ENCODE measurements at regions not wholly inside any gene's neighbourhood (a gene's known extent, or its start where the extent isn't known, plus 50 kb on each side); places are given as distances from the start of the nearest gene placed in this dataset.

DNA sequence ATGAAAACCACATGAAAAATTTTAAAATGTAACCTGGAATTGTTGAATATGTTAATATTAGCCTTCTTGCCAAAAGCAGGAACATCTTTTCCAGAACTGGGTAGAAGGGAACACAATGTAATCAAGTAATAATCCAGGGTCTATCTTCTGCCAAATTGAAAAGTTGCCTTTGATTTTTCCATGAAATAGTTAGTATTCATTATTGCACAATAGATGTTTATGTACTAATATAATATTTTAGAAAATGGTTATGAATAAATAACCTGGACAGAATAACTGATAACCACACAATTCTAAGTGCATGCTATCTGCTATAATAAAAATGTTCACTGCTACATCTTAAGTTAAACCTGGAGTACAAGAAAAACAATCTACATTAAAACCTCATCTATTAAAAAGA lies 802.3 kb downstream of the LIG4 start:
- DNase-seq (ENCODE audit: low read depth) = no peak
- TF ChIP-seq, protein P1, sequence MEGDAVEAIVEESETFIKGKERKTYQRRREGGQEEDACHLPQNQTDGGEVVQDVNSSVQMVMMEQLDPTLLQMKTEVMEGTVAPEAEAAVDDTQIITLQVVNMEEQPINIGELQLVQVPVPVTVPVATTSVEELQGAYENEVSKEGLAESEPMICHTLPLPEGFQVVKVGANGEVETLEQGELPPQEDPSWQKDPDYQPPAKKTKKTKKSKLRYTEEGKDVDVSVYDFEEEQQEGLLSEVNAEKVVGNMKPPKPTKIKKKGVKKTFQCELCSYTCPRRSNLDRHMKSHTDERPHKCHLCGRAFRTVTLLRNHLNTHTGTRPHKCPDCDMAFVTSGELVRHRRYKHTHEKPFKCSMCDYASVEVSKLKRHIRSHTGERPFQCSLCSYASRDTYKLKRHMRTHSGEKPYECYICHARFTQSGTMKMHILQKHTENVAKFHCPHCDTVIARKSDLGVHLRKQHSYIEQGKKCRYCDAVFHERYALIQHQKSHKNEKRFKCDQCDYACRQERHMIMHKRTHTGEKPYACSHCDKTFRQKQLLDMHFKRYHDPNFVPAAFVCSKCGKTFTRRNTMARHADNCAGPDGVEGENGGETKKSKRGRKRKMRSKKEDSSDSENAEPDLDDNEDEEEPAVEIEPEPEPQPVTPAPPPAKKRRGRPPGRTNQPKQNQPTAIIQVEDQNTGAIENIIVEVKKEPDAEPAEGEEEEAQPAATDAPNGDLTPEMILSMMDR (IDR thresholded peaks at IDR 0.05; ENCODE audit: control insufficient read depth, extremely low read depth, insufficient read depth) = no peak

DNA sequence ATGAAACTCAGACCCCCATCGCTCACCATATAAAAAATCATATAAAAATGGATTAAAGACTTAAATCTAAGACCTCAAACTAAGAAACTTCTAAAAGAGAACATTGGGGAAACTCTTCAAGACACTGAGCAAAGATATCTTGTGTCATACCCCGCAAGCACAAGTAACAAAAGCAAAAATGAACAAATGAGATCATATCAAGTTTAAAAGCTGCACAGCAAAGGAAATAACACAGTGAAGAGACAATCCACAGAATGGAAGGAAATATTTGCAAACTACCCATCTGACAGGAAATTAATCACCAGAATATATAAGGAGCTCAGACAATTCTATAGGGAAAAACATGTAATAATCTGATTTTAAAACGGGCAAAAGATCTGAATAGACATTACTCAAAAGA lies 808.3 kb downstream of the LIG4 start:
- no peak for DNase-seq (ENCODE audit: low read depth)
- no peak overlapping the region for H3K4me3 ChIP-seq (ENCODE audit: low read depth, low read length)
- TF ChIP-seq, protein P1 (IDR thresholded peaks at IDR 0.05; ENCODE audit: control insufficient read depth, extremely low read depth, insufficient read depth) = no peak

More for the DNA sequence above, 802.3 kb downstream of the LIG4 start:
- H3K4me3 ChIP-seq (ENCODE audit: low read depth, low read length) = no peak overlapping the region

DNA sequence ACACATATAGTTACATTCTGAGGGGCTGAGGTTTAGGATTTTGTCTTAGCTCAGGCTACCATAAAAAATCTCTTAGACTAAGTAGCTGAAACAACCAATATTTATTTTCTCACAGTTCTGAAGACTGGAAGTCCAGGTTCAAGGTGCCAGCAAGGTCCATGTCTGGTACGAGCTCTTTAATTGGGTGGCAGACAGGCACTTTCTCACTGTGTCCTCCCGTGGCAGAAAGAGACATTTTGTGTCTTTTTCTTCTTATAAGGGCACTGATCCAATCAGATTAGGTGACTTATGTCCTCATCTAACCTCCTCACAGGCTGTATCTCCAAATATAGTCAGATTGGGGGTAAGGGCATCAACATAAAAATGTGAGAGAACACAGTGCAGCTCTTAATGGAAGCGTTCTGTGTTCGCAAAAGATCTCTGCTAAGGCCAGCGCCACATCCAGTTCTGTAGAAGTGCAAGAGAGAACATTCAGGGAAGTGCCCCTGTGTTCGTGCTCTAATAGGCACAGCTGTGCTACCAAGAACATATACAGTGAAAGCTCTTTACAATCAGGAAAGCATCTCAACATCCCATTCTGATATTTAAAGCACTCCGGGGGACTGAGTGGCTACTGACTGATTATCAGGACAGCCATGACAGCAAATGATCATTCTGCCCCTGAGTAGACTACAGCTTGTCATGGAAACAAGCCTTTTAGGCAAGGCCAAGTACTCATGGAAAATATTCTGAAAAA lies 819.2 kb downstream of the LIG4 start:
- no peak overlapping the region for H3K4me3 ChIP-seq (ENCODE audit: low read depth, low read length)
- no peak for DNase-seq (ENCODE audit: low read depth)
- TF ChIP-seq, protein P1 (IDR thresholded peaks at IDR 0.05; ENCODE audit: control insufficient read depth, extremely low read depth, insufficient read depth) = no peak

DNA sequence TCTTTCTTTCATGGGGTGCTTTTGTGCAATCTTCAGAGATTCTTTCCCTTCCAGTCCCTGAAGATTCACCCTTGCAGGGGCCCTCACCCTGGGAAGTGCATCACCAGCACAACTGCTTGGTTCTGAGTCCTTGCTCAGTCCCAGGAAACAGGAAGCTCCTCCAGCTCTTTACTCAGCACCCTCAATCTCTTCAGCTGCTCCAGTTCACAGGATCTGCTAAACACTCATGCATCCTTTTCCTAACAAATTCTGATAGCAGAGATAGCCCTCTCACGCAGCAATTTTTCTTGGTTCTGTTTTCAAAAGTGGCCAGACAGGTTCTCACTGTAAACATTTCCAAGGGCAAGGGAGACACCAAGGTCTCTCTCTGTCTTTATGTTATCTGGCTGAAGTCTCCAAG lies 823.1 kb downstream of the LIG4 start:
- H3K4me3 ChIP-seq (ENCODE audit: low read depth, low read length) = no peak overlapping the region
- TF ChIP-seq, protein P1 (IDR thresholded peaks at IDR 0.05; ENCODE audit: control insufficient read depth, extremely low read depth, insufficient read depth) = no peak
- DNase-seq (ENCODE audit: low read depth) = no peak

DNA sequence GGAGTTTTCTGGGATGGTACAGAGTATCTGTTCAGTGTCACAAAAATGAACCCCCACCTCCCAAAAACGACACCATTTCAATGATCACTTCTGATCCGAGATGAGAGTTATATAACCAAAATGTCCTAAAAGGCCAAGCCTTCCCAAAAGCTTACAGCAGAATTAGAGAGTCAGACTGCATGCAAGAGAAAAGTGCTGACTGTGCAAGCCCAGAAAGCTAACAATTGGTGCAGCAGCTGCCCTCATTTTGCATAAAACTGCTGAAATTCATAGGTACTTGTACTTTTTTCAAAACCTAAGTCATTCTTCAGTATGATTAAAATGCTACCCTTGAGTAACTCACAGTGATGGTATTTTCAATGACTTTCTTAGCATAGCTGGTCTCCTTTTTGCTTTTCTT lies 819.6 kb upstream of the ARGLU1 start:
- TF ChIP-seq, protein P1 (IDR thresholded peaks at IDR 0.05; ENCODE audit: control insufficient read depth, extremely low read depth, insufficient read depth) = no peak
- no peak for DNase-seq (ENCODE audit: low read depth)
- H3K4me3 ChIP-seq (ENCODE audit: low read depth, low read length) = no peak overlapping the region

DNA sequence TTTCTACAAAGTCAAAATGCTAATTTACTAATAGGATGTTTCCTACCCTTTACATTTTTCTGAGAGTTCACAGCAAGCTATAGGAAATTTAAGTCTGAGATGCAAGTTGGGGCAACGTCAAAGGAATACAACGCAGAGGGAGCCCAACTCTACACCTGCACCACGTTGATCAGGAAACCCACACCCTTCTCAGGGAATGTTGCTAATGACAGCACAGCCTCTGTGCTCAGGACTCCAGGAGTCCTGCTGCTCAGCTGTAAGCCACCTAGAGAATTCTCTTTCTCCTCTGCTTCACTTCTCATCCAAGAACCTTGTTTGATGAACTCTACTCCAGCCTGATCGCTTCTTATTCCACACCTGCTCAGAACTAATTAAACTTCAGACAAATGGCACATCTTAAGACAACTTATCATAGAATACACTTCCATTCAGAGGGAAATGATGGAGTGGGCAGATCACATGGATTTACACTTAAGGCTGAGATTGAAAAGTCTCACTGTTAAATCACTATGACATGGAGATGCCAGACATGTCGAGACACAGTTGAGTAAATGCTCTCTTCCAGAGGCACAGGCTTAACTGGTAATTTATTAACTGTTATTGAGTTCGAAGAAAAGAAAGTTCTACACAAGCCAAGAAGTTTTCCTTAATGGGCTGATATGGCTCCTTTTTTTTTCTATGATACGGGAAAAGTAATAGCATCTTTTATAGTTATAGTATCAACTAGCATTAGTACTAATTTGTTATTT lies 811.6 kb upstream of the ARGLU1 start:
- H3K4me3 ChIP-seq (ENCODE audit: low read depth, low read length) = no peak overlapping the region
- no peak for DNase-seq (ENCODE audit: low read depth)
- TF ChIP-seq, protein P1 (IDR thresholded peaks at IDR 0.05; ENCODE audit: control insufficient read depth, extremely low read depth, insufficient read depth) = no peak

Data from LNCaP clone FGC (cell line).